NCI-H1417 (cell line): ENCODE measurements at regions not wholly inside any gene's neighbourhood (a gene's known extent, or its start where the extent isn't known, plus 50 kb on each side); places are given as distances from the start of the nearest gene placed in this dataset.

ENCODE experiments used
- DNase-seq, 3 experiments: peaks; one replicate each; lab custom pipeline; 2025; lab: John Stamatoyannopoulos, UW

GRCh38 chrX:139290310-139290709 lies 240.2 kb upstream of the F9 start:
- DNase-seq: no peak

GRCh38 chrX:139287155-139287924 lies 243.2 kb upstream of the F9 start:
- no peak for DNase-seq

GRCh38 chrX:139286342-139286741 lies 244.2 kb upstream of the F9 start:
- DNase-seq: no peak

- no peak for DNase-seq
Observed at GRCh38 chrX:139267851-139268250, 262.7 kb upstream of the F9 start.

GRCh38 chrX:139246295-139246694 lies 284.2 kb upstream of the F9 start:
- no peak for DNase-seq

- no peak for DNase-seq
Observed at GRCh38 chrX:139237141-139237540, 293.4 kb upstream of the F9 start.

GRCh38 chrX:139234898-139235297 lies 295.6 kb upstream of the F9 start:
- DNase-seq: no peak

- DNase-seq: no peak
Observed at GRCh38 chrX:139224953-139225665, 305.4 kb upstream of the F9 start.

GRCh38 chrX:139222511-139223200 lies 307.9 kb upstream of the F9 start:
- no peak for DNase-seq

- no peak for DNase-seq
Observed at GRCh38 chrX:139213241-139213709, 317.3 kb upstream of the F9 start.

GRCh38 chrX:139211568-139212182 lies 318.9 kb upstream of the F9 start:
- no peak for DNase-seq

GRCh38 chrX:139209342-139209741 lies 321.2 kb upstream of the F9 start:
- DNase-seq: no peak

GRCh38 chrX:139207655-139208054 lies 322.9 kb upstream of the F9 start:
- no peak for DNase-seq

- DNase-seq: no peak
Observed at GRCh38 chrX:139206914-139207313, 323.6 kb upstream of the F9 start.

- peak in 2 of 3 experiments; percentile 24 to 45 for DNase-seq
Observed at GRCh38 chrX:139204898-139205667, 325.5 kb upstream of the F9 start.

- peak in 1 of 3 experiments; percentile 24 for DNase-seq
Observed at GRCh38 chrX:139204571-139204897, 326.0 kb upstream of the F9 start.

GRCh38 chrX:139203651-139204570 lies 326.6 kb upstream of the F9 start:
- peak in 2 of 3 experiments; percentile 26 to 43 for DNase-seq

- no peak for DNase-seq
Observed at GRCh38 chrX:139202742-139203420, 327.7 kb upstream of the F9 start.

GRCh38 chrX:139201924-139202323 lies 328.6 kb upstream of the F9 start:
- no peak for DNase-seq

GRCh38 chrX:139200793-139201192 lies 329.7 kb upstream of the F9 start:
- no peak for DNase-seq
